ENCODE measurements at regions not wholly inside any gene's neighbourhood (a gene's known extent, or its start where the extent isn't known, plus 50 kb on each side); places are given as distances from the start of the nearest gene placed in this dataset.

DNA sequence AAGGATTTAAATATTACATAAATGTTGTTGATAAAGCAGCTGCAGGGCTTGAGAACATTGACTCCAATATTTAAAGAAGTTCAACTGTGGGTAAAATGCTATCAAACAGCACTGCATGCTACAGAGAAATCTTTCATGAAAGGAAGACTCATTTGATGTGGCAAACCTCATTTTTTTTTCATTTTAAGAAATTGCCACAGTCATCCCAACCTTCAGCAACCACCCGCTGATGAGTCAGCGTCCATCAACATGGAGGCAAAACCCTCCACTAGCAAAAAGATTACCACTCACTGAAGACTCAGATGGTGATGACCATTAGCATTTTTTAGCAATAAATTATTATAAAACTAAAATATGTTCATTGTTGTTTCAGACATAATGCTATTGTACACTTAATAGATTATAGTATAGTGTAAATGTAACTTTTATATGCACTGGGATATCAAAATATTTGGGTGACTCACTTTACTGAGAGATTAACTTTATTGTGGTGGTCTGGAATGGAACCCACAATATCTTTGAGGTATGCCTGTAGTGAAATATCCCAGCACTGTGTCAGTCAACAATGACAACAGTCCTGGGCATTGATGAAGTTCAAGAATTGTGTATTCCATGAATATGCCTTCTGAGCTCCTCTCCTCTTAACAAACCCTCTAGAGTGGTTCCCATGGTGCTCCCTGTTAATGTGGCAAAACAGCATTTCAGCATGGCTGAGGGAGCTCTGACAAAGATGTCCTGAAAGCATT, 52.4 kb upstream of the SOX21 start:
- Mint-ChIP-seq H3K9me3 (ENCODE audit: unreplicated experiment) (no peaks in the 10 kb centered on the region), H3K4me1 (ENCODE audit: unreplicated experiment) (no peaks in the 10 kb centered on the region), H3K27me3 (ENCODE audit: unreplicated experiment) (peaks cover 47% of the 10 kb centered on the region), H3K4me3 (ENCODE audit: unreplicated experiment) (no peak overlapping the region), H3K27ac (ENCODE audit: unreplicated experiment) (no peak overlapping the region), H3K36me3 (ENCODE audit: unreplicated experiment) (no peaks in the 10 kb centered on the region)
- TF ChIP-seq, protein P1, sequence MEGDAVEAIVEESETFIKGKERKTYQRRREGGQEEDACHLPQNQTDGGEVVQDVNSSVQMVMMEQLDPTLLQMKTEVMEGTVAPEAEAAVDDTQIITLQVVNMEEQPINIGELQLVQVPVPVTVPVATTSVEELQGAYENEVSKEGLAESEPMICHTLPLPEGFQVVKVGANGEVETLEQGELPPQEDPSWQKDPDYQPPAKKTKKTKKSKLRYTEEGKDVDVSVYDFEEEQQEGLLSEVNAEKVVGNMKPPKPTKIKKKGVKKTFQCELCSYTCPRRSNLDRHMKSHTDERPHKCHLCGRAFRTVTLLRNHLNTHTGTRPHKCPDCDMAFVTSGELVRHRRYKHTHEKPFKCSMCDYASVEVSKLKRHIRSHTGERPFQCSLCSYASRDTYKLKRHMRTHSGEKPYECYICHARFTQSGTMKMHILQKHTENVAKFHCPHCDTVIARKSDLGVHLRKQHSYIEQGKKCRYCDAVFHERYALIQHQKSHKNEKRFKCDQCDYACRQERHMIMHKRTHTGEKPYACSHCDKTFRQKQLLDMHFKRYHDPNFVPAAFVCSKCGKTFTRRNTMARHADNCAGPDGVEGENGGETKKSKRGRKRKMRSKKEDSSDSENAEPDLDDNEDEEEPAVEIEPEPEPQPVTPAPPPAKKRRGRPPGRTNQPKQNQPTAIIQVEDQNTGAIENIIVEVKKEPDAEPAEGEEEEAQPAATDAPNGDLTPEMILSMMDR (IDR thresholded peaks at IDR 0.05) = no peak
- DNase-seq (ENCODE audit: extremely low spot score, unreplicated experiment) = no peak
